NCI-H146 treated with DMSO at 0.1 percent for 48 hours (cell line): ENCODE measurements at regions not wholly inside any gene's neighbourhood (a gene's known extent, or its start where the extent isn't known, plus 50 kb on each side); places are given as distances from the start of the nearest gene placed in this dataset.
"Not testable (repeated sequence)": the region's sequence is repeated elsewhere in the genome, so short reads cannot be mapped to it uniquely, and the experiment has no call there.

Experiments used
- DNase-seq: peaks from one replicate; lab custom pipeline; 2025; ENCODE audit not compliant: unreplicated experiment; lab: John Stamatoyannopoulos, UW

DNA sequence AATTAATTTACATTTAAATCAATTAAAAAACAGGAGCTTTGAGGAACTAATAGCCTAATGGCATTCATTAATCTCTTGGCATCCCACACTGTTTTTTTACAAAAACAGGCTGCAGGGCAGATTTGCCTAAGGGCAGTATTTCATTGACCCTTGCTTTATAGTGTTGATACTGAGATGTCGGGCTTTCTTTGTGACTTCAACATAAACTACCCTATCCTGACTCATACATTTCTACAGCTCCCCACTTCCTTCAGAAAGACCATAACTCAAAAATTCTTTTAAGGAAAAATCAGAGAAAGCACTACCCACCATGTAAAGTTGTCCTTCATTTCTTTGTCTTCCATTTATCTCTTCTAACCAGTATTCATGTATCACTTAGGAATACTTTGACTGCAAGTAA, 92.2 kb upstream of the NT5E start:
- no peak for DNase-seq

DNA sequence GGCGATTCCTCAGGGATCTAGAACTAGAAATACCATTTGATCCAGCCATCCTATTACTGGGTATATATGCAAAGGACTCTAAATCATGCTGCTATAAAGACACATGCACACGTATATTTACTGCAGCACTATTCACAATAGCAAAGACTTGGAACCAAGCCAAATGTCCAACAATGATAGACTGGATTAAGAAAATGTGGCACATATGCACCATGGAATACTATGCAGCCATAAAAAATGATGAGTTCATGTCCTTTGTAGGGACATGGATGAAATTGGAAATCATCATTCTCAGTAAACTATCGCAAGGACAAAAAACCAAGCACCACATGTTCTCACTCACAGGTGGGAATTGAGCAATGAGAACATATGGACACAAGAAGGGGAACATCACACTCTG, 93.1 kb upstream of the NT5E start:
- not testable (repeated sequence) for DNase-seq

DNA sequence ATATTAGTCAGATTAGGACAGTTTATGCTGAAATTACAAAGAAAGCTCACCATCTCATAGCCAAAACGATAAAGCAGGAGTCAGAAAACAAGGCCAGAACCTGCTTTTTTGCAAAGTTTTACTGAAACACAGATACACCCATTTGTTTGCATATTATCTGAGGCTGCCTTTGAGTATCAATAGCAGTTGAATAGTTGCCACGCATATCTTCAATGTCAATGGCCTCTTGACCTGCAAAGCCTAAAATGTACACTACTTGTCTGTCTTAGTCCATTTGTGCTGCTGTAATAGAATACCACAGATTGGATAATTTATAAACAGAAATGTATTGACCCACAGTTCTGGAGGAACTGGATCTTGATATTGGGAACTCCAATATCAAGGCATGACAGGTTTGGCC, 94.1 kb upstream of the NT5E start:
- DNase-seq = no peak

DNA sequence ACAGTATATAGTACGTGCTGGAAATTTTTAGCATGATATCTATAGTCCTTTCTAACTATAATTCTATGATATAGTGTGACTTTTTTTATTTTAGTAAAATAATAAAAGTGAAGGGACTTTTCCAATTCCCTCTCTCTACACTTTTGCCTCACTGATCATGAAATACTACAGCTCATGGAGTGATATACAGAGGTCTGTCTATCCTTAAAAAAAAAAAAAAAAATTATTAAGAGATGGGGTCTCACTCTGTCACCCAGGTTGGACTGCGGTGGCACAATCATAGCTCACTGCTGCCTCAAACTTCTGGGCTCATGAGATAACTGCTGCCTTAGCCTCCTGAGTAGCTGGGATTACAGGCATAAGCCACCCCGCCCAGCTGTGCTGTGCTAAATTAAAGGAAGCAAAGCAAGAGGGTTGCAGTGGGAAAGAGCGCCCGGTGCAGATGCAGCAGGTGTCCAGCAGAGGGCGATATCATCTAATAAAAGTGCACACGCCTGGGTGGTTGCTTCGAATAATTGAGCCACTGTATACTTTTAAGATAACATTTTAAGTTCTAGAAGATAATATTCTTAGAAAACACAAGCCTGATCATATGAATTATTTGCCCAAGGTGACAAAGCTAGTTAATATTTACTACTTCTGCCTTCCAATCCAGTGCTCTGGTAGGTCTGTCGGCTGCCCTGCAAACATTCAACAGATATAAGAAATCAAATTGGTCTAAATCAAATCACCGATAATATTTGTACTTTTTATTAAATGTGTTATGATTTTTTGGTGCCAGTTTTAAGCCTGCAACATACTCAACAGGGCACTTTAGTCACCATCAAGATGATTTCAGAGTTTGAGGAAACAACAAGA, 94.9 kb upstream of the NT5E start:
- peak; percentile 30 for DNase-seq

DNA sequence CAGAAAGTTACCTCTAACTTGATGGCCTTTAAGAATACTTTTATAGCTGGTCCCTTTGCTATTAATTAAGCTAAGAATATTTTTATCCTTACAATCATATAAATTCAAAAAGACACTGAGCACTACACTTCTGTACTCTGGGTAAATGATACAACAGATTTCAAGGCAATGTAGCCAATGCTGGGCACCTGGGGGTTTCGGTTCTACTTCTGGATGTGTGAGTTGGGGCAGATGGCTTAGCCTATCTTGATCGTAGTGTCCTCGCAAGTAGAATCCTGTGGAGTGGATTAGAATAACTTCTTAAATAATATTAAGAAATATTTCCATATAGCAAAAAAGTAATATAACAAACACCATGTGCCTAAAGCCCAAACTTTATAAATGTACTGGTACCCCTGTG, 96.9 kb upstream of the NT5E start:
- DNase-seq = no peak

DNA sequence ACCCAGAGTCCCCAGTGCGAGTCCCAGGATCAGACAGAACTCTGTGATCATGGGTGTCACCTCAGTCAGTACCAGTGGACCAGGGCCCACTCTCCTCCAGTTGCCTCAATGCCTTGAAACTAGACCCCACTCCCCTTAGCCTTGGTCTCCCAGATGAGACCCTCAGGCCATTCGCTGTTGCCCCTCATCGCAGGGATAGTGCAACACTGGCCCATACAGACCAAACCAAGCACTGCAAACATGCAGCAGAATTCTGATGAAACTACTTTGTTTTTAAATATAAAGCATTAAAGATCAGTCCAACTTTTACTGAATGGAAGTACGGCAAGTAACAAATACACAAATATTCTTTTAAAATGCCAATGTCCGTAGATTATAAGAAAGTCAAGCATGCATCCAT, 101.2 kb upstream of the NT5E start:
- DNase-seq = no peak

- no peak for DNase-seq
Observed at GRCh38 chr6:85347812-85348211, 102.1 kb upstream of the NT5E start.

- no peak for DNase-seq
Observed at GRCh38 chr6:85346196-85346595, 103.7 kb upstream of the NT5E start.

- DNase-seq = no peak
Observed at GRCh38 chr6:85344996-85345395, 104.9 kb upstream of the NT5E start.

GRCh38 chr6:85343428-85343827, 106.5 kb upstream of the NT5E start:
- DNase-seq = no peak

- DNase-seq = no peak
Observed at GRCh38 chr6:85329196-85329595, 120.7 kb upstream of the NT5E start.

DNA sequence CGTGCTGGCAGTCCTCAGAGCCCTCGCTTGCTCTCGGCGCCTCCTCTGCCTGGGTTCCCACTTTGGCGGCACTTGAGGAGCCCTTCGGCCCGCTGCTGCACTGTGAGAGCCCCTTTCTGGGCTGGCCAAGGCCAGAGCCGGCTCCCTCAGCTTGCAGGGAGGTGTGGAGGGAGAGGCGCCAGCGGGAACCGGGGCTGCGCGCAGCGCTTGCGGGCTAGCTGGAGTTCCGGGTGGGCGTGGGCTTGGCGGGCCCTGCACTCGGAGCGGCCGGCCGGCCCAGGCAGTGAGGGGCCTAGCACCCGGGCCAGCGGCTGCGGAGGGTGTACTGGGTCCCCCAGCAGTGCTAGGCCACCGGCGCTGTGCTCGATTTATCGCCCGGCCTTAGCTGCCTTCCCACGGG, 124.1 kb upstream of the NT5E start:
- DNase-seq = not testable (repeated sequence)

DNA sequence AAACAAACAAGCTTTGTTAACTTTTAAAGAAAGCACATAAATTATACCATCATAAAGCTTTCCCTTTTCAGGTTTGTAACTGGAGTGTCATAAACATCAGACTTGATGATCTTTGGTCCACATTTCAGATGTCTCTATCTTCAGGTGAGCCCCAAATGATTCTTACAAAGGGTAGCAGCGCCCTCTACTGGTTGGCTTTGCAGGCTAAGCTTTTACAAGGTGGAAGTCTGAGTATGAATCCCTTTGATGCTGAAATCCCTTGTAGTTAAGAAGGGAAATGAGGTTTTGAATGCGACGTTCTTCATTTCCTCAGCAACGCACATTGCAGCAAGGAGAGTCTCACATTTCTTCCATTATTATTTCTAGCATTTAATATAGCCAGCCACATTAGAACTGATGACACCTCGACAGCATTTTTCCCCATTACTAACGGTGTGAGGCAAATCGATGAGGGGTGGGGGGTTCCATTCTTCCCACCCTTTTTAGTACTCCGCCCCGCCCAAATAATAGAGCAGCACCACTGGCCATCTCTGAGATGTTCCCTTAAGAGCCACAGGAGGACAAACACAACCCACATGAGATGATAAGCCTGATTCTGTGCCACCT, 126.3 kb upstream of the NT5E start:
- DNase-seq = peak; percentile 23

- DNase-seq = no peak
Observed at GRCh38 chr6:85322446-85323105, 127.3 kb upstream of the NT5E start.

DNA sequence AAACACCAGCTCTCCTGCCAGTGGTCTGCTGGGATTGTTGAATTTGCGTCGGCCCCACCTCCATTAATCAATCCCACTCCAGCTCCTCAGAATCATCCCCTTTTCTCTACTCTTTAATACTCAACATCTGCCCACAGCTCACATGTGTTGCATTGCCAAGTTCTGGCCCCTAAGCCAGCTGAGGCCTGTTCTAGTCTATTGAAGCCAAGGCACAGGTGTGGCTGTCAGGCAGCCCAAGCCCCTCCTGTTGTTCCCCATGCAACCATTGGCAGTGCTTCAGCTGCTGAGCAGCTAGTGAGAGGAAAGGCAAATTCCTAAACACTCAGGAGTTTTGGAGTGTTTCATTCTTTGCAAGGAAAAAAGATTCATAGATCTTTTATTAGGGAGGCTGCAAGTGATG, 128.0 kb upstream of the NT5E start:
- DNase-seq = no peak

DNA sequence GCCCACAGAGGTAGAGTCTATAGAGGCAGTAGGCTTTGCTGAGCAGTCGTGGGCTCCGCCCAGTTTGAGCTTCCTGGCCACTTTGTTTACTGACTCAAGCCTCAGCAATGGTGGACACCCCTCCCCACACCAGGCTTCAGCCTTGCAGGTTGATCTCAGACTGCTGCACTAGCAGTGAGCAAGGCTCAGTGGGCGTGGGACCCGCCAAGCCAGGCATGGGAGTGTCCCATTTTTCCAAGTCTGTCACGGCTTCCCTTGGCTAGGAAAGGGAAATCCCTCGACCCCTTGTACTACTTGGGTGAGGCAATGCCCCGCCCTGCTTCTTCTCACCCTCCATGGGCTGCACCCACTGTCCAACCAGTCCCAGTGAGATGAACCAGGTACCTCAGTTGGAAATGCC, 135.3 kb upstream of the NT5E start:
- no peak for DNase-seq

GRCh38 chr6:85300581-85300980, 149.3 kb upstream of the NT5E start:
- DNase-seq = no peak

GRCh38 chr6:85298553-85298952, 151.3 kb upstream of the NT5E start:
- DNase-seq = no peak

DNA sequence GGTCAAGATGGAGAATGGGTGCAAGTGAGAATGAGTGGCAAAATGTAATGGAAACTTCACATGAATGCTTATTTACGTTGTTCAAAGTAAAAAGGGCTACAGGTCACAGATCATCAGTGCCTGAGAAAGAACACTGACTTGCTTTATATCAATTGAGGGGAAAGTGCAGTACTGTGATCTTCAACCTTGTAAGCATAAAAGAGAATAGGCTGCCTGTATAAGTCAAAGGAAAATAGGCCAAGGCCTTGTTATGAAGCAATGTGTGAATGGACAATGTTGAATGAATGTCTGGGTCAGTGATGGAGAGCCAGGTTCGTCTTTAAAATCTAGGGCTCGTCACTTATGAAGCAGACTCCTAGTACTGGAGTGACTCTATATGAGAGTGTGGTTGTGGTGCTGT, 158.6 kb upstream of the NT5E start:
- no peak for DNase-seq

DNA sequence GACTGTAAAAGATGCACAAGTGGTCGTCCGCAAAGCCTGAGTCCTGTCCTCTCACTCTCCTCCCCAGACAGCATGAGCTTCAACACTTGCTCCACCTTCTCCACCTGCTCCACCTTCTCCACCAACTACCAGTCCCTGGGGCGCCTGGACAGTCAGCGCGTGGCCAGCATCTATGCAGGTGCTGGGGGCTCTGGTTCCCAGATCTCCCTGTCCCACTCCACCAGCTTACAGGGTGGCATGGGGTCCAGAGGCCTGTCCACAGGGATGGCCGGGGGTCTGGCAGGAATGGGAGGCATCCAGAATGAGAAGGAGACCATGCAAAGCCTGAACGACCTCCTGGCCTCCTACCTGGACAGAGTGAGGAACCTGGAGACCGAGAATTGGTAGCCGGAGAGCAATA, 162.2 kb upstream of the NT5E start:
- no peak for DNase-seq

GRCh38 chr6:85287158-85287557, 162.7 kb upstream of the NT5E start:
- no peak for DNase-seq

DNA sequence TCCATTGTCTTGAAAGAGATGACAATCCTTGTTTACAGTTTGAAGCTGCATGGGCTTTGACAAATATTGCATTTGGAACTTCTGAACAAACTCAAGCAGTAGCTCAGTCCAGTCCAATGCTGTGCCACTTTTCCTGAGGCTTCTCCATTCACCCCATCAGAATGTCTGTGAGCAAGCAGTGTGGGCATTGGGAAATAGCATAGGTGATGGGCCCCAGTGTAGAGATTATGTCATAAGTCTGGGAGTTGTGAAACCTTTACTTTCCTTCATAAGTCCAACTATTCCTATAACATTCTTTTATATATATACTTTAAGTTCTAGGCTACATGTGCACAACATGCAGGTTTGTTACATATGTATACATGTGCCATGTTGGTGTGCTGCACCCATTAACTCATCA, 163.4 kb upstream of the NT5E start:
- DNase-seq = not testable (repeated sequence)
